A549 (cell line): ENCODE measurements at regions not wholly inside any gene's neighbourhood (a gene's known extent, or its start where the extent isn't known, plus 50 kb on each side); places are given as distances from the start of the nearest gene placed in this dataset.

ENCODE experiments used
- ATAC-seq, 2 experiments: fragments of 200-7000 bp in 1 of 2; fragments of >200 bp in 1 of 2; cut with Nextera tagmentation in 1 of 2; cut with Tn5 transposase in 1 of 2; 3 replicates each; pipeline versions ENCODE4 v1.8.0 to v1.9.1; 2018 to 2020; ENCODE audit warnings: mild to moderate bottlenecking in 1 of 2, moderate library complexity in 1 of 2
- CTCF ChIA-PET: fragments of 300-600 bp; sonication (Branson Sonifier 250); formaldehyde crosslinking; extraction: SDS; loops from one replicate; lab custom pipeline; 2021; ENCODE audit warnings: antibody characterized with exemption, inconsistent platforms; lab: Yijun Ruan, JAX
- POLR2A ChIA-PET: fragments of 350-600 bp; formaldehyde crosslinking; extraction: SDS; loops from one replicate; lab custom pipeline; 2021; ENCODE audit warnings: antibody characterized with exemption, inconsistent platforms; lab: Yijun Ruan, JAX
- DNase-seq, 2 experiments: peaks; one replicate each; pipeline versions ENCODE4 v3.0.0 to v3.0.0-alpha.2; 2011 to 2016; ENCODE audit warnings: low read depth in 1 of 2, low spot score in 1 of 2
- FAIRE-seq: peaks from 2 replicates; lab custom pipeline; 2011; peaks lifted over from hg19 to GRCh38; lab: Jason Lieb, UNC
- H3K27ac ChIP-seq, 2 experiments: fragments of >200 bp; sonication (Bioruptor Twin); formaldehyde crosslinking; 3 replicates each; pipeline ENCODE4 v1.5.1; 2016 to 2017
- H3K4me1 ChIP-seq: fragments of >200 bp; sonication (Bioruptor Twin); formaldehyde crosslinking; 3 replicates; pipeline ENCODE4 v1.6.1; 2016
- H3K4me2 ChIP-seq: fragments of >200 bp; sonication (Bioruptor Twin); formaldehyde crosslinking; 3 replicates; pipeline ENCODE4 v1.6.1; 2016
- H3K4me3 ChIP-seq: fragments of >200 bp; sonication (Bioruptor Twin); formaldehyde crosslinking; 3 replicates; pipeline ENCODE4 v1.5.1; 2016
- H3K9me3 ChIP-seq: fragments of >200 bp; sonication (Bioruptor Twin); formaldehyde crosslinking; 3 replicates; pipeline ENCODE4 v1.6.1; 2016
- CBX2 ChIP-seq: fragments of 200-600 bp; sonication (generic); IDR thresholded peaks from 2 replicates; pipeline ENCODE4 v1.6.1; 2016; ENCODE audit warnings: low read depth, mild to moderate bottlenecking, borderline replicate concordance
- CBX8 ChIP-seq: fragments of 200-600 bp; sonication (generic); IDR thresholded peaks from 2 replicates; pipeline ENCODE4 v1.6.1; 2016
- CHD2 ChIP-seq: fragments of 150-350 bp; IDR thresholded peaks from 2 replicates; pipeline ENCODE4 v1.6.1; 2014; ENCODE audit warnings: low read length; ENCODE audit not compliant: partially characterized antibody
- E2F6 ChIP-seq: IDR thresholded peaks from 2 replicates; pipeline ENCODE4 v1.6.1; 2012; ENCODE audit warnings: low read depth, borderline replicate concordance
- EHMT2 ChIP-seq: fragments of 200-600 bp; sonication (generic); IDR thresholded peaks from 2 replicates; pipeline ENCODE4 v1.6.1; 2016; ENCODE audit warnings: antibody characterized with exemption, low read depth, mild to moderate bottlenecking, moderate library complexity
- ELK1 ChIP-seq: fragments of 150-350 bp; IDR thresholded peaks from 2 replicates; pipeline ENCODE4 v1.6.1; 2014; ENCODE audit warnings: low read depth, mild to moderate bottlenecking, low read length
- ESRRA ChIP-seq: fragments of 150-350 bp; IDR thresholded peaks from 2 replicates; pipeline ENCODE4 v1.6.1; 2014; ENCODE audit warnings: mild to moderate bottlenecking, low read length, borderline replicate concordance
- GATA3 ChIP-seq: IDR thresholded peaks from 2 replicates; pipeline ENCODE4 v1.6.1; 2012; ENCODE audit warnings: borderline replicate concordance
- HES2 ChIP-seq: fragments of >200 bp; sonication (Bioruptor Twin); formaldehyde crosslinking; IDR thresholded peaks from 2 replicates; pipeline ENCODE4 v1.6.1; 2016
- HEYL ChIP-seq: fragments of 250-450 bp; sonication (Bioruptor Pico); IDR thresholded peaks from 2 replicates; pipeline ENCODE4 v1.8.0; 2021; ENCODE audit warnings: mild to moderate bottlenecking, moderate library complexity
- HMGXB4 ChIP-seq: fragments of 250-450 bp; sonication (Bioruptor Pico); IDR thresholded peaks from 2 replicates; pipeline ENCODE4 v1.5.0; 2021; ENCODE audit warnings: mild to moderate bottlenecking, moderate library complexity, borderline replicate concordance
- HOXB5 ChIP-seq: fragments of 250-450 bp; sonication (Bioruptor Pico); IDR thresholded peaks from 2 replicates; pipeline ENCODE4 v1.5.0; 2020; ENCODE audit warnings: mild to moderate bottlenecking, moderate library complexity
- JUNB ChIP-seq: fragments of >200 bp; sonication (Bioruptor Twin); formaldehyde crosslinking; IDR thresholded peaks from 2 replicates; pipeline ENCODE4 v1.6.1; 2016
- MAFK ChIP-seq: fragments of 450-650 bp; IDR thresholded peaks from 2 replicates; pipeline ENCODE4 v1.6.1; 2014; ENCODE audit not compliant: partially characterized antibody
- MAZ ChIP-seq: fragments of 150-350 bp; IDR thresholded peaks from 2 replicates; pipeline ENCODE4 v1.6.1; 2014; ENCODE audit warnings: antibody characterized with exemption, low read depth, low read length, borderline replicate concordance
- NPAS2 ChIP-seq: fragments of 250-450 bp; sonication (Bioruptor Pico); IDR thresholded peaks from 2 replicates; pipeline ENCODE4 v1.8.0; 2022; ENCODE audit warnings: mild to moderate bottlenecking, moderate library complexity, borderline replicate concordance
- NR3C1 ChIP-seq: fragments of >200 bp; sonication (Bioruptor Twin); formaldehyde crosslinking; IDR thresholded peaks from 3 replicates; pipeline ENCODE4 v1.6.1; 2017
- POLR2A ChIP-seq: IDR thresholded peaks from 2 replicates; pipeline ENCODE4 v1.6.1; 2012; ENCODE audit warnings: mild to moderate bottlenecking, low read length
- RFX5 ChIP-seq: fragments of 450-650 bp; IDR thresholded peaks from 2 replicates; pipeline ENCODE4 v1.7.1; 2014; ENCODE audit warnings: antibody characterized with exemption, mild to moderate bottlenecking, moderate library complexity
- SMC3 ChIP-seq: fragments of >200 bp; sonication (Bioruptor Twin); formaldehyde crosslinking; IDR thresholded peaks from 3 replicates; pipeline ENCODE4 v1.6.1; 2018; ENCODE audit warnings: inconsistent platforms
- TP53 ChIP-seq: fragments of 250-450 bp; sonication (Bioruptor Pico); IDR thresholded peaks from 2 replicates; pipeline ENCODE4 v1.5.0; 2021; ENCODE audit warnings: mild to moderate bottlenecking, moderate library complexity
- USF2 ChIP-seq: fragments of 450-650 bp; IDR thresholded peaks from 2 replicates; pipeline ENCODE4 v1.6.1; 2014; ENCODE audit warnings: antibody characterized with exemption
- ZC3H11A ChIP-seq: fragments of 450-650 bp; IDR thresholded peaks from 2 replicates; pipeline ENCODE4 v1.6.1; 2014; ENCODE audit warnings: antibody characterized with exemption, mild to moderate bottlenecking
- ZNF302 ChIP-seq: fragments of 250-450 bp; sonication (Bioruptor Pico); IDR thresholded peaks from 2 replicates; pipeline ENCODE4 v1.9.0; 2021; ENCODE audit warnings: inconsistent platforms, mild to moderate bottlenecking, moderate library complexity
- WGBS: methylation state at CpG from one replicate; pipeline ENCODE4 v1.1.6; 2017; ENCODE audit errors: missing lambda C conversion rate; 5-methylcytosine and 5-hydroxymethylcytosine counted together

- peak; percentile 23 for FAIRE-seq
- ChIA-PET POLR2A (no interaction called here), CTCF (interaction anchor here (1.2 to 1.3 kb wide), 3 partner anchors 11 to 159 kb away, joined by 3 to 6 read pairs (median 4); no protein-coding TSS in a partner anchor)
- Histone ChIP-seq H3K4me2 (no peak overlapping the region), H3K4me1 (peaks cover 9% of the 10 kb centered on the region), H3K4me3 (no peak overlapping the region), H3K9me3 (peaks cover 25% of the 10 kb centered on the region), H3K27ac (no peak overlapping the region)
- WGBS: 7% methylated on average over 1 of the region's 1 CpG
- no peak for TF ChIP-seq NPAS2 (CRISPR knock-in tag)
- TF ChIP-seq HOXB5: no peak
- TF ChIP-seq CHD2: no peak
- TF ChIP-seq HES2: no peak
- TF ChIP-seq E2F6: no peak
- TF ChIP-seq NR3C1: no peak
- TF ChIP-seq ESRRA: no peak
- TF ChIP-seq TP53: no peak
- TF ChIP-seq ELK1: no peak
- no peak for TF ChIP-seq HMGXB4 (CRISPR knock-in tag)
- no peak for TF ChIP-seq HEYL (CRISPR knock-in tag)
- no peak for TF ChIP-seq JUNB
- no peak for TF ChIP-seq USF2
- no peak for TF ChIP-seq GATA3
- TF ChIP-seq MAZ: no peak
- TF ChIP-seq POLR2A: no peak
- no peak for TF ChIP-seq RFX5
- TF ChIP-seq EHMT2: no peak
- TF ChIP-seq MAFK: no peak
- DNase-seq: no peak
- ATAC-seq: no peak
Measured at GRCh38 chr2:10249798-10250197, 52.9 kb upstream of the HPCAL1 start.

- Histone ChIP-seq H3K4me3 (no peak overlapping the region), H3K4me1 (peaks cover 19% of the 10 kb centered on the region), H3K27ac (no peak overlapping the region), H3K4me2 (no peak overlapping the region), H3K9me3 (peaks cover 25% of the 10 kb centered on the region)
- 91% methylated on average over 2 of the region's 2 CpGs for WGBS
- ChIA-PET CTCF (interaction anchor here (0.6 to 1.6 kb wide), 5 partner anchors 15 to 157 kb away, joined by 3 to 4 read pairs (median 3); partner anchors contain the start of gene HPCAL1), POLR2A (no interaction called here)
- TF ChIP-seq NR3C1: no peak
- TF ChIP-seq CBX8: no peak
- no peak for TF ChIP-seq SMC3
- no peak for TF ChIP-seq ZNF302 (CRISPR knock-in tag)
- TF ChIP-seq CBX2: no peak
- TF ChIP-seq ZC3H11A: no peak
- DNase-seq (no peak), FAIRE-seq (no peak), ATAC-seq (no peak)
Measured at GRCh38 chr2:10252224-10252623, 50.5 kb upstream of the HPCAL1 start.
